SK-N-SH (cell line): ENCODE measurements at regions not wholly inside any gene's neighbourhood (a gene's known extent, or its start where the extent isn't known, plus 50 kb on each side); places are given as distances from the start of the nearest gene placed in this dataset.

ENCODE experiments used
- CTCF ChIA-PET: fragments of 300-600, 350-600 bp; formaldehyde crosslinking; extraction: SDS; loops from one replicate; lab custom pipeline; 2021; lab: Yijun Ruan, JAX
- POLR2A ChIA-PET: fragments of 350-600 bp; sonication (Branson Sonifier 250); formaldehyde crosslinking; extraction: SDS; loops from one replicate; lab custom pipeline; 2020; ENCODE audit warnings: antibody characterized with exemption, inconsistent platforms; lab: Yijun Ruan, JAX
- DNase-seq: peaks from one replicate; pipeline ENCODE4 v3.0.0; 2012
- H2AFZ ChIP-seq: fragments of 200-600 bp; sonication (generic); 2 replicates; pipeline ENCODE4 v1.8.1; 2016; ENCODE audit warnings: antibody characterized with exemption, mild to moderate bottlenecking, low read depth
- H3F3A ChIP-seq: fragments of 200-600 bp; sonication (generic); replicated peaks from 2 replicates; pipeline ENCODE3; 2016; ENCODE audit warnings: antibody characterized with exemption, mild to moderate bottlenecking; ENCODE audit not compliant: insufficient read depth
- H3K27ac ChIP-seq, 2 experiments: fragments of 200-500 bp in 1 of 2; fragments of 200-600 bp in 1 of 2; sonication (Bioruptor generic) in 1 of 2; sonication (generic), shearing (Covaris generic) in 1 of 2; 2 replicates each; pipeline versions ENCODE4 v1.5.1 to v1.6.1; 2014 to 2016; ENCODE audit warnings: low read depth in 2 of 2, inconsistent platforms in 1 of 2, low read length in 1 of 2, mild to moderate bottlenecking in 1 of 2, mixed read lengths in 1 of 2
- H3K27me3 ChIP-seq: fragments of 200-600 bp; sonication (generic), shearing (Covaris generic); 2 replicates; pipeline ENCODE4 v1.6.1; 2016; ENCODE audit warnings: mixed run types; ENCODE audit not compliant: insufficient read depth
- H3K36me3 ChIP-seq, 2 experiments: fragments of 200-500 bp in 1 of 2; fragments of 200-600 bp in 1 of 2; sonication (Bioruptor generic) in 1 of 2; sonication (generic) in 1 of 2; replicated peaks in 1 of 2; 2 replicates each; pipeline versions ENCODE3 to v1.5.1; 2014 to 2016; ENCODE audit warnings: low read length in 1 of 2, mild to moderate bottlenecking in 1 of 2; ENCODE audit not compliant: insufficient read depth in 2 of 2, control insufficient read depth in 1 of 2
- H3K4me1 ChIP-seq, 2 experiments: fragments of 200-500 bp in 1 of 2; fragments of 200-600 bp in 1 of 2; sonication (Bioruptor generic) in 1 of 2; sonication (generic), shearing (Covaris generic) in 1 of 2; 2 replicates each; pipeline versions ENCODE4 v1.5.1 to v1.6.1; 2014 to 2016; ENCODE audit warnings: low read depth in 1 of 2, low read length in 1 of 2, mixed run types in 1 of 2; ENCODE audit not compliant: insufficient read depth in 2 of 2, control insufficient read depth in 1 of 2
- H3K4me2 ChIP-seq: fragments of 200-600 bp; sonication (generic), shearing (Covaris generic); 2 replicates; pipeline ENCODE4 v1.6.1; 2017; ENCODE audit warnings: mixed run types
- H3K4me3 ChIP-seq, 2 experiments: fragments of 200-500 bp in 1 of 2; fragments of 200-600 bp in 1 of 2; sonication (Bioruptor generic) in 1 of 2; sonication (generic), shearing (Covaris generic) in 1 of 2; 2 replicates each; pipeline versions ENCODE4 v1.5.1 to v1.8.1; 2014 to 2016; ENCODE audit warnings: low read depth in 2 of 2, inconsistent platforms in 1 of 2, low read length in 1 of 2, mild to moderate bottlenecking in 1 of 2, mixed read lengths in 1 of 2, moderate library complexity in 1 of 2
- H3K79me2 ChIP-seq: fragments of 200-600 bp; sonication (generic); 2 replicates; pipeline ENCODE4 v1.8.1; 2017; ENCODE audit warnings: mild to moderate bottlenecking; ENCODE audit not compliant: insufficient read depth
- H3K9ac ChIP-seq: fragments of 200-600 bp; sonication (generic); 2 replicates; pipeline ENCODE4 v1.6.1; 2017; ENCODE audit warnings: mixed run types
- H3K9me2 ChIP-seq: fragments of 200-600 bp; sonication (generic); 2 replicates; pipeline ENCODE4 v1.6.1; 2017; ENCODE audit warnings: mixed run types
- H3K9me3 ChIP-seq: fragments of 200-600 bp; sonication (generic); 2 replicates; pipeline ENCODE4 v1.6.1; 2017; ENCODE audit warnings: mixed run types, mild to moderate bottlenecking, moderate library complexity
- H4K20me1 ChIP-seq: fragments of 200-600 bp; sonication (generic); 2 replicates; pipeline ENCODE4 v1.6.1; 2017; ENCODE audit warnings: mild to moderate bottlenecking, mixed run types; ENCODE audit not compliant: insufficient read depth
- CHD2 ChIP-seq: fragments of 150-350 bp; IDR thresholded peaks from 2 replicates; pipeline ENCODE4 v1.6.1; 2018; ENCODE audit warnings: low read length; ENCODE audit not compliant: partially characterized antibody
- EP300 ChIP-seq, 2 experiments: IDR thresholded peaks; 2 replicates each; pipeline versions ENCODE4 v1.4.0 to v1.6.1; 2012; ENCODE audit warnings: borderline replicate concordance in 1 of 2, low read depth in 1 of 2, low read length in 1 of 2
- FOXM1 ChIP-seq: IDR thresholded peaks from 2 replicates; pipeline ENCODE4 v1.4.0; 2012; ENCODE audit warnings: low read depth, mild to moderate bottlenecking
- GABPA ChIP-seq: IDR thresholded peaks from 2 replicates; pipeline ENCODE4 v1.4.0; 2012; ENCODE audit warnings: low read depth, mild to moderate bottlenecking
- GATA2 ChIP-seq: sonication (generic); formaldehyde crosslinking; IDR thresholded peaks from 2 replicates; pipeline ENCODE4 v1.5.0; 2020; ENCODE audit warnings: mild to moderate bottlenecking, missing genetic modification reagents
- NFIC ChIP-seq: IDR thresholded peaks from 2 replicates; pipeline ENCODE4 v1.4.0; 2012; ENCODE audit warnings: borderline replicate concordance
- NRF1 ChIP-seq: IDR thresholded peaks from 2 replicates; pipeline ENCODE4 v1.6.1; 2012; ENCODE audit warnings: low read depth, mild to moderate bottlenecking, low read length
- PBX3 ChIP-seq: IDR thresholded peaks from 2 replicates; pipeline ENCODE4; 2012
- RAD21 ChIP-seq: IDR thresholded peaks from 2 replicates; pipeline ENCODE4 v1.6.1; 2012; ENCODE audit warnings: mild to moderate bottlenecking, low read length
- RCOR1 ChIP-seq: fragments of 150-350 bp; IDR thresholded peaks from 2 replicates; pipeline ENCODE4 v1.6.1; 2017; ENCODE audit warnings: antibody characterized with exemption, low read length
- SIN3A ChIP-seq: IDR thresholded peaks from 2 replicates; pipeline ENCODE4 v1.6.1; 2012; ENCODE audit warnings: low read depth, mild to moderate bottlenecking, low read length, moderate library complexity, borderline replicate concordance
- SMC3 ChIP-seq: IDR thresholded peaks from 2 replicates; pipeline ENCODE4 v1.6.1; 2012; ENCODE audit warnings: low read depth, low read length, improper control_type of control experiment
- TAF1 ChIP-seq: IDR thresholded peaks from 2 replicates; pipeline ENCODE4 v1.6.1; 2012; ENCODE audit warnings: low read depth, mild to moderate bottlenecking, low read length, moderate library complexity, borderline replicate concordance
- TCF12 ChIP-seq: IDR thresholded peaks from 2 replicates; pipeline ENCODE4 v1.4.0; 2012
- TEAD4 ChIP-seq: IDR thresholded peaks from 2 replicates; pipeline ENCODE4 v1.4.0; 2012; ENCODE audit warnings: mild to moderate bottlenecking, borderline replicate concordance; ENCODE audit not compliant: insufficient read depth
- USF2 ChIP-seq: fragments of 150-350 bp; IDR thresholded peaks from 2 replicates; pipeline ENCODE4 v1.6.1; 2017; ENCODE audit warnings: antibody characterized with exemption, low read length, low read depth, borderline replicate concordance
- WGBS: methylation state at CpG from one replicate; pipeline ENCODE4 v1.1.6; 2017; ENCODE audit warnings: low lambda C conversion rate; 5-methylcytosine and 5-hydroxymethylcytosine counted together
- TF ChIP-seq, protein P1 (sequence below): IDR thresholded peaks from 2 replicates; pipeline ENCODE4 v1.4.0; 2012; ENCODE audit warnings: low read depth, borderline replicate concordance

- Histone ChIP-seq H3K36me3 (no peaks in the 10 kb centered on the region), H3F3A (peaks cover 11% of the 10 kb centered on the region), H3K9ac (no peak overlapping the region)
- TF ChIP-seq USF2 (no peak), TEAD4 (no peak), SMC3 (no peak), TAF1 (no peak), RCOR1 (no peak), GABPA (no peak), EP300 (IDR thresholded peaks at IDR 0.05; ENCODE audit: borderline replicate concordance in 1 of 2, low read depth in 1 of 2, low read length in 1 of 2) (no peak), NRF1 (no peak), CHD2 (no peak), PBX3 (no peak), RAD21 (no peak), FOXM1 (no peak), NFIC (no peak), GATA2 (CRISPR knock-in tag) (no peak), SIN3A (no peak), TCF12 (no peak)
- TF ChIP-seq, protein P1, sequence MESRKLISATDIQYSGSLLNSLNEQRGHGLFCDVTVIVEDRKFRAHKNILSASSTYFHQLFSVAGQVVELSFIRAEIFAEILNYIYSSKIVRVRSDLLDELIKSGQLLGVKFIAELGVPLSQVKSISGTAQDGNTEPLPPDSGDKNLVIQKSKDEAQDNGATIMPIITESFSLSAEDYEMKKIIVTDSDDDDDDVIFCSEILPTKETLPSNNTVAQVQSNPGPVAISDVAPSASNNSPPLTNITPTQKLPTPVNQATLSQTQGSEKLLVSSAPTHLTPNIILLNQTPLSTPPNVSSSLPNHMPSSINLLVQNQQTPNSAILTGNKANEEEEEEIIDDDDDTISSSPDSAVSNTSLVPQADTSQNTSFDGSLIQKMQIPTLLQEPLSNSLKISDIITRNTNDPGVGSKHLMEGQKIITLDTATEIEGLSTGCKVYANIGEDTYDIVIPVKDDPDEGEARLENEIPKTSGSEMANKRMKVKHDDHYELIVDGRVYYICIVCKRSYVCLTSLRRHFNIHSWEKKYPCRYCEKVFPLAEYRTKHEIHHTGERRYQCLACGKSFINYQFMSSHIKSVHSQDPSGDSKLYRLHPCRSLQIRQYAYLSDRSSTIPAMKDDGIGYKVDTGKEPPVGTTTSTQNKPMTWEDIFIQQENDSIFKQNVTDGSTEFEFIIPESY: no peak
- TF ChIP-seq, all 33 proteins: peak for 0
- no peaks in the 10 kb centered on the region for H3K9me2 ChIP-seq
- no peaks in the 10 kb centered on the region for H3K9me3 ChIP-seq
- POLR2A ChIA-PET: no interaction called here
- no peak overlapping the region for H3K4me3 ChIP-seq
- H3K27me3 ChIP-seq: no peaks in the 10 kb centered on the region
- H3K27ac ChIP-seq: no peak overlapping the region
- H3K4me2 ChIP-seq: no peak overlapping the region
- peaks cover 0 to 8% of the 10 kb centered on the region in 2 experiments; a peak in 2 of 4 replicates for H3K4me1 ChIP-seq
- H4K20me1 ChIP-seq: no peaks in the 10 kb centered on the region
- CTCF ChIA-PET: interaction anchor here (1.0 to 6.0 kb wide), 7 partner anchors 9 to 846 kb away, joined by 3 to 56 read pairs (median 5); no protein-coding TSS in a partner anchor
- DNase-seq: no peak
- no peak overlapping the region for H2AFZ ChIP-seq
- WGBS: 89% methylated on average over 15 of the region's 18 CpGs
- no peaks in the 10 kb centered on the region for H3K79me2 ChIP-seq
Measured at GRCh38 chr13:26980099-26981031, 191.2 kb downstream of the USP12 start.
